ENCODE measurements at regions not wholly inside any gene's neighbourhood (a gene's known extent, or its start where the extent isn't known, plus 50 kb on each side); places are given as distances from the start of the nearest gene placed in this dataset.

DNA sequence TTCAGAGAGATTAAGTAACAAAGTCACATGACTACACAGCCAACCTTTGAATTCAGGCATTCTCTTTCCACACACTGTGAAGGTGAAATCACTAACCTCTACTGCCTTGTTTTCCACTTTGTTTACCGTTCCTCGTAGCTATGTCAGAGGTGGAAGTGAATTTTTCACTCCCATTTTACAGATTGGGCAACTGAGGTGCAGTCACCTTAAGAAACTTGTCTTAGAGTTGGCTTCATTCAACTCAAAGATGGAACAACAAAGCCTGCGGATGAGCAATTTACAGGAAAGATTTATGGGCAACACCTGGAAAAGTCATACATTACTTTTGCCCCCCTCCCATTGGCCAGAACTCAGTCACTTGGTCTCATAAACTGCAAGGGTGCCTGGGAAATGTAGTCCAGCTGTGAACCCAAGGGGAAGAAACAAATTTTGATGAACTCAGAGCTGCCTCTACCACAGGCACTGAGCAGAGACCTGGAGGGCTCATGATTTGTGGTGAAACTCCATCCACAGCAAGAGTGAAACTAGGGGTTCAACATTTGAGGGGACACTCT is 784.6 kb upstream of the EEF2KMT start:
- TF ChIP-seq, protein P1, sequence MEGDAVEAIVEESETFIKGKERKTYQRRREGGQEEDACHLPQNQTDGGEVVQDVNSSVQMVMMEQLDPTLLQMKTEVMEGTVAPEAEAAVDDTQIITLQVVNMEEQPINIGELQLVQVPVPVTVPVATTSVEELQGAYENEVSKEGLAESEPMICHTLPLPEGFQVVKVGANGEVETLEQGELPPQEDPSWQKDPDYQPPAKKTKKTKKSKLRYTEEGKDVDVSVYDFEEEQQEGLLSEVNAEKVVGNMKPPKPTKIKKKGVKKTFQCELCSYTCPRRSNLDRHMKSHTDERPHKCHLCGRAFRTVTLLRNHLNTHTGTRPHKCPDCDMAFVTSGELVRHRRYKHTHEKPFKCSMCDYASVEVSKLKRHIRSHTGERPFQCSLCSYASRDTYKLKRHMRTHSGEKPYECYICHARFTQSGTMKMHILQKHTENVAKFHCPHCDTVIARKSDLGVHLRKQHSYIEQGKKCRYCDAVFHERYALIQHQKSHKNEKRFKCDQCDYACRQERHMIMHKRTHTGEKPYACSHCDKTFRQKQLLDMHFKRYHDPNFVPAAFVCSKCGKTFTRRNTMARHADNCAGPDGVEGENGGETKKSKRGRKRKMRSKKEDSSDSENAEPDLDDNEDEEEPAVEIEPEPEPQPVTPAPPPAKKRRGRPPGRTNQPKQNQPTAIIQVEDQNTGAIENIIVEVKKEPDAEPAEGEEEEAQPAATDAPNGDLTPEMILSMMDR (conservative IDR thresholded peaks at IDR 0.05; ENCODE audit: low read length) = no peak
- no peak for TF ChIP-seq EZH2phosphoT487 (IDR thresholded peaks at IDR 0.05; ENCODE audit: borderline replicate concordance, low read depth, low read length)
